Fibroblast of skin of scalp (primary cell): ENCODE measurements at regions not wholly inside any gene's neighbourhood (a gene's known extent, or its start where the extent isn't known, plus 50 kb on each side); places are given as distances from the start of the nearest gene placed in this dataset.

Experiments
- DNase-seq: peaks from one replicate; pipeline ENCODE4 v3.0.0-alpha.2; 2013

DNA sequence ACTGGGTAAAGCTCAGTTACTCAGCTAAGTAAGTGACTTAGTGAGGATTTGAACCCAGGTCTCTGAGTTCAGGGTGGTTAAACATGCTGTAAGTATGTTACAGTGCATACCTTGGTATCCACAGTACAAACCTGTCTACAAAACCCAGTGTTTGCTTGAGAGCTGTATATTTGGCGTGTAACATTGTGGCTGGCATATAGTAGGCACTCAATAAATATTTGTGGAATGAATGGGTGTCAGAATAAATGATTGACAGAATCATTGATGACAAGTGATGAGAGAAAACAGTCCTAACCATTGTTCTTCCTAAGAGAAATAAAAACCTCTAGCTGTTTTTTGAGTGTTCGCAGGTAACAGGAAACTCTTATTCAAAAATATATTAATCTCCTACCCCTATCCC lies 79.7 kb upstream of the BCOR start:
- no peak for DNase-seq

DNA sequence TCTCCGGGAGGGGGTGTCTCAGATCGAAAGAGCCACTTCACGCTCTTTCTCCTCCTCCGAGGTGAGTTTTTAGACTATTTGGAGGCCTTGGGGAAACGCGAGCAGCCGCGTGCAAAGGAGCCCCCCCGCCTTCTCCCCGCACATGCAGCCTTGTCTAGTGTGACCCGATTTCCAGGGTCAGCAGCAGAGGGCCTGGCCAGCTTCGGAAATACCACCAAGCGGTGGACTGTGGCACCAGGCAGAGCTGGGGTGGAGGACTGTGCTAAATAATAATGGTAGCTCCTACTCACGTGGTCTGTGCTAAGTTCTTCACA lies 79.3 kb upstream of the BCOR start:
- DNase-seq, result no peak

DNA sequence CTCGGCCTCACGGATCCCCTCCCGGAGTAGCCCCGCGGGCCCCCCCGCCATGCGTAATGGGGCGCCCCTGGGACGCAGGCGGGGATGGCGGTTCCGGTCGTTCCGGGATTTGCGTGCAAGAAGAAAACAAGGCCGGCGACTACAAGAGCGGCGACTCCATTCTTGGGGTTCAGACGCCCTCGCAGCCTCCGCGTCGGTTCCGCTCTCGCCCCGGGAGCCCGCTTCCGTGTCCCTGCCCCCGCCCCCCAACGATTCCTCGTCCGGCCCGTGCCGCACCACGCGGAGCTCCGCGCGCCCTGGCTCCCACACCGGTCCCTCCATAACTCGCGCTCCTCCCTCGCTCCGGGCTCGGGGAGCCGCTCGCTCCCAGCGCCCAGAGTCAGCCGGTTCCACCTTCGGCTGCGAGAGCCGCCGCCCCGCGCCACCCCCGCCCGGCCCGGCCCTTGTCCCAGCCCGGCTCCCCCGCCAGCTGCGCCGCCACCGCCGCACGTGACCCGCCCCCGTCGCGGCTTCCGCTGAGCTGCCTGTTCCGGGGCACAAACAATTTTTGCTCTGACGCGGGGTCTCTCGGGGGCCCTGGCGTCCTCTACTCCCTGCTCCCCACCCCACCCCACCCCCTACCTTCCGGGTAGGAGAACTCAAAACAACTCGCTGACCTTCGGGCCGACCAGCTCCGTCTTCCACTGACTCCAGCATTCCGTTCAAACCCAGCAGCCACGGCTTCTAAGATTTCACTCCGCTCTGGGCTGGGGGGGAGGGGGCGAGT lies 78.8 kb upstream of the BCOR start:
- peak; percentile 22 for DNase-seq

DNA sequence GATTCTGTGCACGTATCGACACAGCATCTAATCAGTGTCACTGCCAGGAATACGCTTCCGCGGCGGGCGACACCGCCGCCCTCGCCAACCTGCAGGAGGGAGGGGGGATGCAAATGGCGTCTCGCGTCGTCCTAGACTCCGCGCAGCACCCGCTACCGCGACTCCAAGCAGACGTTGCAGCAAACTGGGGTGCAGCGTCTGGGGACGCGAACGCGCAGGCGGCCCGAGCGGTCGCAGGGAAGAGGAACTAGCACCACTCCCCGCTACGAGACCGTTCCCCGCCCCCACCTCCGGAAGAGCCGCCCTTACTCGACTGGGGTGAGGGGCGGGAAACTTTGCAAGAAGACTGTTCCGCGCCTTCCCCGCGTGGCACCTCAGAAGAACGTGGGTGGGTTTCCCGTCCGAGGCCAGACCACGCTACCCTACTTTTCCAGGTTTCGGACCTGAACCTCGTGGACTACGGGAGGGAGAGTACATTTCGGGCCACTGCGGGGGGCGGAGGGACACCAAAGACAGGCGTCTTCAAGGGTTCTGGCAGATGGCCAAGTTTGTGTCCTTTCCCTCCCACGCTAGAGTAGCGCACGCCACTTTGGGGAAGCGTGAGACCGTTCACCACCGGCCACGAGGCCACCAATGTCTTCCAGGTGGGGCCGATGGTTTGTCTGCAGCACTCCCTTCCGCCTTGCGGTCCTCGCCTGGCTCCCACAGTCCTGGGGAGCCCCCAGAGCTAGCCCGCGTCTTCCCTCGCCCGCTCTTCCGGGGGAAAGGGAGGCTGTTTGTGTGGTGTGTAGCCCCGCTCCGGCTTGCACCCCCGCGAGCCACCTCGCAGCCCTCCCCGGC lies 78.0 kb upstream of the BCOR start:
- DNase-seq, result peak; percentile 46

DNA sequence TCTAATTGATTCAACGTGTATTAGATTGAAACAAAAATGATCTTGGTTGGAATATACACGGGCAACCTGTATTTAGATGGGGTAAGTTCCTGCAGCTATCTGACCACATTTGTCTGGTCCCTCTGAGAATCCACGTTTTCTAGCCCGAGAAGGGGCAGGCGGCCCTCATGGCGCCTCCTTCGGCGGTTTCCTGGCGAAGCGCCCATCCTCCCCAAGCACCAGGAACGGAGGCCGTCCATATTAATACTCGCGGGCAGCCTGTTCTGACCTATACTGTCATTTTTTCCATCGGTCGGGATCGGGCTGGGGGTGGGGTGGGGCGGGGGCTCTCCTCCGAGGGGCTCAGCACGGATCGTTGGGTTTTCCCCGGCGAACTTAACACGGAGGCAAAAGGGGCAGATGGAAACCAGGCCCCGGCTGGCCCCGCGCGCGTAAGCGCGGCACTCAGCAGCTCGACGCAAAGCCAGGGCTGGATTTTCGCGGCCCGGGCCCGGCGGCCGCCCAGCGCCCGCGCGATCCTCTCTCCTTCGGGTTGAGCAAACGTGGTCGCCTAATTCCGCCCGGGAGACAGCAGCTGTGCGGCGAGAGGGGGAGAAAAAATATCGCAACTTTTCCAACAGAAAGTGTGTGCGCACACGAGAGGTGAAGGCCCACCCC lies 77.2 kb upstream of the BCOR start:
- DNase-seq, result peak; percentile 55

DNA sequence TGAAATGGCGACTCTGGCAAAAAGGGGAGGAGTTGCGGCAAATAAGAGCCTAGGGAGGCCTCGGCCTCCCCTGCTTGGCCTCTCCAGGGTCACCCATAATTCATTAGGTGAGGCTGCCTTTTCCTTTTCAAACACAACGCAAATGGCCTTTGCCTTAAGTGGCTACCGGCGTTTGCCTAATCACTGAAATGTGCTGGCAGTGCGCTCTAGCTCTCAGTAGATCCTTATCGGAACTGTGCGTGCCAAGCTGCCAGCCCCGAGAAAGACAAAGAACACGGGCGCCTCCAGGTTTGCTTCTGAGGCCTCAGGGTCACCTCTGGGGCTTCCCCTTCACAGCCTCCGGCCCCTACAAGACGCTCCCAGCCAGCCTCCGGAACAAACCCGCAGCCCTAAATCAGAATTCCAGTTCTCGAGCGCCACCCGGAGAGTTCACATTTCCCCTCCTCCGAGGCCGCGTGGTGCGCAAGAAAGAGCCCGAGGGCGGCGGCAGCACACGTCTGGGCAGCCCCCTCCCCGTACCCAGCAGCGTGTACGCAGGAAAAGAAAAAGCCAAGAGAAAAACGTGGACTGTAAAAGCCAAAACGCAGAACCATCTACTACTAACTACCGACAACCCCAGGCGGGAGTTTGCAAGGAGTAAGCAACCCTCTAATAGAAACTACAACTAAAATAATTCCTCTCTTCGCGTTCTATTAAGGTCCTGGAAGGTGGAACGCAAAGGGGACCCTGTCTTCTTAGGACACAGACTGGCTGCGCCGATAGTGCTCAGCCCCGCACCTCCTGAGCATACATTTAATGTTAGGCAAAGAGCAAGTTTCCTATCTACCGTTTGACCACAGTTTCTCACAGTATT lies 76.5 kb upstream of the BCOR start:
- DNase-seq, result peak; percentile 21

DNA sequence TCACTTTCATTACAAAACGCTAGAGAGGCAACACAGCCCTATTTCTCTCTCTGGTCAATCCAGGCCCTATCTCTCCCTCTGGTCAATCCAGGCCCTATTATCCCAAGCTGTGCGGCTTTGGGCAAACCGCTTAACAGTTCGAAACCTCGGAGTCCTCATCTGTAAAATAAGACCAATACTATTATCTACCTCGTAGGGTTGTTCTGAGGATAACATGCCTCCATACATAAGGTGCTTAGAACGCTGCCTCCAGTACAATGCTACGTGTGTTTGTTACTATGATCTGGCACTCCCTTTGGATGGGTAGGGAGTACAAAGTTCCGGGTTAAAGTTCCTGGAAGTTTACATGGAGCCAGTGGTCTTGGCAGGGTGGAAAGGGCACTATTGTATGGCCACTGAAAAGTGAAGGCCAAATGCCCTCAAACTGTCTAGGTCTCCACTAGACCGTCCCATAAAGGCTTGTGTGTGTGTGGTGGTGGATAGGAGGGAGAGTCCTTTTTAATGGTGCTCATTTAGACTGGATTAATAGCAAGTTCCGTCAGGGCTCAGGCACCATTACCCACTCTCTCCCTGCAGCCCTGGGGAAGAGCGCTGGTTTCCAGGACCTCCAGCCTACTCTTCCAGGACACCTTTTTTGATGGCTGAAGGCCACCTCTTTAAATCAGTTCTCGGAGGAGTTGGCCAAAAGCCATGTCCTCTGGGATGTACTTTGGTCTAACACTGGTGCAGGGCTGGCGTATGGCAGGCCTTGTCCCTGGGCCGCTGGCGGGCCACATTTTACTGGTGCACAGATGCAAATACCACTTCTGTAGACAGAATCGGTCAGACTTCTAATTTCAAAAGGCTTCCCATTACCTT lies 75.6 kb upstream of the BCOR start:
- no peak for DNase-seq

DNA sequence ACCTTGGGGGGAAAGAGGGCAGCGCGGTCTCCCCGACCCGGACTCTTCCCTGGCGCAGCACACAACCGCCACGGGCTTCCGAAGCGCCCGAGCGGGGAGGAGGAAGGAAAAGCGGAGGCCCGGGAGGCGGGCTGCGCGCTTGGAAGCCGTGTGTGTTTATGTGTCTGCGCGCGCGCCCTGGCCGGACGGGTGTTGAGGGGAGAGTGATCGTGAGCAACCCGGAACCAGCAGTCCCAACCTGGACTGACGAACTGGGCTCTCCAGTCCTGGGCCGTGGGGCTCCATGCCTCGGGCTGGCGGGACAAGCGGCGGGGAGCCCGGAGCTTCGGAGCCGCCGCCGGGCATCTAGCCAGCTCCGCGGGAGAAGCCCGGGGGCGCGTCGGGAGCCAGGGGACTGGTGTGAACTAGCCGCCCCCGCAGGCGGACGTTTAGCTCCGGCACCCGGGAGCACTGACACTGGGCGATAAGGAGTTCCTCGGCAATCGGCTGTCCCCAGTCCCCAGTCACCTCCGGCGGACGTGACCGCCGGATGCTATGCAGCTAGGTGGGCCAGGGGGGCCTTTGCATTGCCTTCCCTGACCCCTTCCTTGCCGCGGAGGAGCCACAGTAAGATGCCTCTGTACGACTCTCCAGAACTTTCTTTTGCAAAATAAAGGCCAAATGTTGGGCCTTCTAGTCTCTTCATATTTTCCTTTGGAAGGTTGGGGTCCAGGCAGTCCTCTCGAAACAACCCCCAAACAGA lies 74.8 kb upstream of the BCOR start:
- peak; percentile 43 for DNase-seq

DNA sequence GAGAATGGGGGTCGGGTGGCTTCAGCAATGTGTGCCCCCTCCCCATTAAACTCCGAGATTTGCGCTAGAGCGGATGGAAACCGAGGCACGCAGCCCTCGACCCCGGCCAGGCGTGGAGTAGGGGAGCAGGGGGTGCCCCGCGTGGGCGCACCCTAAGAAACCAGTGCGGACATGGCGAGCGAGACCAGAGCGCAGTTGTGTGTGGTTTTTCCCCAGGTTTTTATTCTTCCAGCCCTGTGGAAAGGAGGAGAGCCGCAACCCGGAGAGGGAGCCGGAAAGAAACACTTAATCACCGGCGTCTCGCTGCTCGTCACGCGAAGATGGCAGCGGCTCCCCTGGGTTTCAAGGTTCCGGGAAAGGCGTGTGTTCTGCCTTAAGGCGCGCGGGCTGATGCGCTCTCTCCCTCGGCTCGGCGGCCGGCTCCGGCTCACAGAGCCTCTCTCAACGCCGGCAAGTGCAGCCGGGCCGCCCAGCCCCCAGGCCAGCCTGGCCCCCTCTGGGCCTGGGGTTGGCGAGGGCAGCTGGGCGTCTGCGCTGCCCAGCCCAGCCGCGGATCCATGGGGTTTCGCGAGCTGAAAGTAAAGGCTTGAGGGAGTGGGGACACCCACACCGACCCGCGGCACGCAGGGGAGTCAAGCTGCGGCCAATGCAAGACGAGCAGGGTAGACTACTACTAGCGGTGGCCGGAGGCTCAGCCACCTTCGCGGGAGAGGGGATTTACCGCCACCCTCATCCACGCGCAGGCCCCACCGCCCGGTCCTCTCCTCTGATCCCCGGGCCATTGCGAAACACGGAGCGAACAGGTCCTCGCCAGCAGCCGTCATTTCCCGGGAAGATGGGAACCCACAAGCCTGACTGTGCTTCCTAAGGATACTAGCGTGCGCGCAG lies 74.0 kb upstream of the BCOR start:
- peak; percentile 43 for DNase-seq

DNA sequence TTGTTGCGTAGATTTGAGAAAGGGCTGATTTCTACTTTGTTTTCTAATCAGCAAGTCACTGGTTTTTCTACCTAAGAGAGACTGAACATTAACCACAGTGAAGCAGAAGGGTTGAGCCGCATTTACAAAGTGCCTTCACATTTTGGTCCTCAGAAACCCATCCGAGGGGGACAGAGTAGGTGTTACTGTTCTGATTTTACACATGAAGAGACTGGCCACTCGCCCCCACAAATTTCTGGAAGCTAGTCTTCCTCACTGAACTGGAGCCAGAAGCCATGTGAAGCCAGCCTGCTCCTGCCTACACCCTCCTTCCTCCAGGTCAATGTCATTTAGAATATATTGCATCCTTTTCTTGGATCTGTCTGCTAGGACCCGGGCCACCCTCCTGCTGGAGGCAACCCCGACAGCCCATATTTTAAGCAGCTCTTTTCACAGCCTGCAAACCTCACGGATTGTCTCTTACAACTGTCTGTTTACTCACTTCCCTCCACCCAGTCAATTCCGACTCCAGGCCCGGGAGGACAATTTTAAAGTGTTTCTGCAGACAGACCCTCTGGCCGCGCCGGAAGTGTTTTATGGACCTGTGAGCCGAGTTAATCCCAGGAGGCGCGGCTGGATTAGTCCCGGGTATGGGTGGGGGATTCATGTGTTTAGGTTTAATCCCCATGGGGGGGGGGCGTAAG lies 73.2 kb upstream of the BCOR start:
- no peak for DNase-seq

DNA sequence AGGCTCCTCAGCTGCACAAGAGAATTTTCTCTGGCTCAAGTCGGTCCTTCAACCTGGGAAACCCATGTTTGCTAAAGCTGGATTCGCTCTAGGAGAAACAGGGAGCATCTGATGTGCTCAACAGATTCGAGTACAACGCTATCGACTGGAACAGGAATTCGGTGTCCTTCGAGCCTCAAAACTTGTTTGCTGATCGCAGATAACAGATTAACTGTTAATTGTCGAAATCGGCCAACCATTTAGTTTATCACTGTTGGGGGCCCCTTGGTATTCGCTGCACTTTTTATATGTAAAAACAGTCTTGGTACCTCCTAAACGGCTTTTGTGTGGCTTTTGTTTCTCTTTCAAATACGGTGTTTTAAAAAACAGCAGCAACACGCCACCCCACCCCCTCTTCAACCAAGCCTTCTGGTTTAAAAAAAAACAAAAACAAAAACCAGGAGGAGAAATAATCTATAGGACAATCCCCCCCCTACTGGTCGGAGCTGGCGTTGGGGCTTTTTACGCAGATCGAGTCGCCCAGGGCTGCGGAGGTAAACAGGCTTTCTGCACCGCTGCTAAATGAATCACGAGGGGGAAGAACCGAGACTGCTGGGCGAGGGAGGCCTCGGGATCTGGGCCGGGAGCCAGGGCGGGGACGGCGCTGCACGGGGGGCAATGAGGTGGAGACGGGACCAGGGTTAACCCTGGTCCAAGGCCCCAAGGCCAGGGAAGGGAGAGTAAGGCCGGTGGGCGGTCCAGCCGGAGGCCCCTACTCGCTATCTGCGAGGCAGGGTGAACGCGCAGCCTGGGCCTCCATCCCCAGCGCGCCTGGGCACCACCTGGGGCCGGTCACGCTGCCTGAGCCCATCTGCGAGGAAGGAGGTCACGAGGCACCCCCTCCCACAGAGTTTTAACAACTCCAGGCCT lies 71.7 kb upstream of the BCOR start:
- peak; percentile 79 for DNase-seq

DNA sequence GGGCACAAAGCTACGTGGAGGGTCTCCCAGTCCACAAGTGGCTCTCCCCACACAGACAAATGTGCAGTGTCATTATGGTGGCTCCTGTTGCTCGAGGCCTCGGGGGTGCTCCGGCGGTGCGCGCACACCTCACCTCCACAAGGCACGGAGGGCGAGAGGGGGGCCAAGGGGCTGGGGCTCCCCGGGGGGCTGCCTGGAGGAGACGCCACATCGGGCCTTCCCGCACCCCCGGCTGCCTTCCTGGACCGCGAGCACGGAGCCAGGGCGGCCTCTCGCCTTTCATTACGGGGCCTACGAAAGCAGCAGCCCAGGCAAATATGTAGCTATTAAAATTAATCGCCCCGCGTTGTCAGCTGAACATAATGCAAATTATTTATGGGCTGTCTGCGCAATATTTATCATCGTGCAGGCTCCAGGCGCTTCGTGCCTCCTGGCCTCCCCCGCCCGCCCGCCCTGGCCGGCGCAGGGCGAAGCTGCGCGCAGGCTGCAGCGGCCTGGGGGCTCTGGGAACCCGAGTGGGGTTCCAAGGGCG lies 70.8 kb upstream of the BCOR start:
- no peak for DNase-seq

DNA sequence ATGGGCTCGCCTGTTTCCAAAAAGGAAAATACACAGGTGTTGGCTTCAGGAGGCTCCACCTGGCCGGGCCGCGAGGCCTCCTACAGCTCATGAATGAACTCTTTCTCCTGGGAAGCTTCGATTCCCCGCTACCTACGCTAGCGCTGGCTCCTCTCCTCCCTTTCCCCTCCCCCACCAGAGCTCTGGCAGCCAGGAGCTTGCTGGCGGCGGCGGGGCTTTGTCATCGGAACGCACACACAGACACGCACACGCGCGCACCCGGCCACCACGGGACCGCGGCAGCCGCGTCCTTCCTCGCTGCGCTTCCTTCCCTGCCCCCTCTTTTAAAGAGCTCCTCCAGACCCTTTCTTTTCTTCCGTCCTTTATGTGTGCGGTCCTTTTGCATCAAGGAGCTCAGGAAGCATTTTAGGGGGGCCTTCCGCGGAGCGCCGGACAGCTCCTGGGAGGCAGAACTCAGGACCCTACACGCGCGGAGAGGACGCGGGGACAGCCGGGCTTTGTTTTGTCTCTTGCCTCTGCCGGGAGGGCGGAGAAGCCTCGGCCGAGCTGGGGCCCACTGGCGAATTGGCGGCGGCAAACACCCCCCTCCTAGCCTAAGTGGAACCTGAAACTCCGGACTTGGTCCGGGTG lies 70.2 kb upstream of the BCOR start:
- no peak for DNase-seq

DNA sequence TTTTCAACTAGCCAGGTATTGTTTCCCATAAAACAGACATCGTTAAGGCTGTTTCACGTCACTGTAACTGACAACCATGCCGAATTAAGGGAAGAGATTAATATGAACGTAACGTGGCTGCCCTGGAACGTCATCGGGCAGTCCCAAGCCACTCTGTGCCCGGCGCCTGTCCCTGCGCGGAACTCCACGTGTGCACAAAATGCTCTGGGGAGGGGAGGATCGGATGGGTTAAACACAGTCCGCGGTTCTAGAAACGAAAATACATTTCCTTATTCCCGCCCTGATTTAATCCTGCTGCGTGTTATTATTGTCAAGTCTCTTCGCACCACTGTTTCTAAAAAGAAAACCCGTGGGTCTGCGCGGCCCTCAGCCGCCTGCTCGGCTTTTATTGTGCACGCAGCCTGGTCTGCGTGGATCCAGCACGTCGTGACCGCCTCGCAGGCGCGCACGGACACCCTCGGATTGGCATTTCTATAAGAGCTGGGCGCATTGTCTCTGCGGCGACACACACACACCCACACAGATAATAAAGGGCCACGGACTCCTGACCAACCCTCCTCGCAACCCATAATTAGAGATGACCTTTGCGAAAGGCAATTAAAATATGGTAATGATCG lies 69.6 kb upstream of the BCOR start:
- DNase-seq, result no peak

DNA sequence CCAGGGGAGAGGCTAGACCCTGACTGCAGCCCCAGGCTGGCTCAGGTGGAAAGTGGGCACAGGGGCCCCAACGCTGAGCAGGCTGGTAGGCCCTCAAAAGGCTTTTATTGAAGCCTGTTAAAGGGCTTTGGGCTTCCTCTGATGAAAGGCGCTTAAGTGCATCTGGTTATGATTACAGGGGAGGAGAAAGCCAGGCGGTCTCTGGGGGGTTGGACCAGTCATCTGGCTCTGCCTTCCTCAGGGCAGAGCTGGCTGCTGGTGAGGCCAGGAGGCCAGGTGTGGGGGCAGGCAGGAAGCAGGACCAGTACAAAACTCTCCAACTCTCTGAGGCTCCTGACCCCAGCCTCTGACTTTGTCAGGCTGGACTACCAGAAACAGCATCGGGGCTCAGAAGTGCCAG lies 68.8 kb upstream of the BCOR start:
- peak; percentile 76 for DNase-seq

DNA sequence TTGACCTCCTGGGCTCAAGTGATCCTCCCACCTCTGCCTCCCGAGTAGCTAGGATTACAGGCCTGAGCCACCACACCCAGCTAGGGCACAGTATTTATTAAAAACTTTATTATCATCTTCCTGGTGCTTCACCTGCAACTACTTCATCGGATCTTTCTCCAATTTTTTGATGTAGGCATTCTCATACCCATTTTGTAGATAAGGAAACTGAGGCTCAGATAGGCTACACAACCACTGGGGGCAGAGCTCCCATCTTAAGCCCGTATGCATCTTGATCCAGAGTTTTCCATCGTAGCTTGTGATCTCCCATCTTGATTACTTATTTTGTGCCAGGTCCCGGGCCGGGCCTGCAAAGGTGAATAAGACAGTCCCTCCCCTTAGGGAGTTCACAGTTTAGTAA lies 68.1 kb upstream of the BCOR start:
- DNase-seq, result no peak

DNA sequence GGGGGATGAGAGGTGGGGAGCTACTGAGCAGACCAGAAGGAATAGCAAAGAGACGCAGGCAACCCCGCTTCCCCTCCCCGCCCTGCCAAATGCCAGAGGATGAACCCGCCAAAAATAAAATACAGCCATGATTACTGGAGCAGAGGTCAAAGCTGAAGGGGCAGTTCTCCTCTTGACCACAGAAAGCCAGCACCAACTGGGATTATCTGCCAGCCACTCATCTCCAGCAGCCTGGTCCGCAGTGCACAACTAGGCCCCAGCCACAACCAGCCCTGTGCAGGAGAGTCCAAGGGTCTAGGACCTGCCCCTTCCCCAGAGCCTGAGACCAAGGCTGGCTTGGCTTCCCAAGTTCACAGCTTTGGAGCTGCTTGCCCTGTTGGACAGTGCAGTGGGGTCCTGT lies 67.4 kb upstream of the BCOR start:
- no peak for DNase-seq
